ENCODE measurements at regions not wholly inside any gene's neighbourhood (a gene's known extent, or its start where the extent isn't known, plus 50 kb on each side); places are given as distances from the start of the nearest gene placed in this dataset.
"Not testable (repeated sequence)": the region's sequence is repeated elsewhere in the genome, so short reads cannot be mapped to it uniquely, and the experiment has no call there.

DNA sequence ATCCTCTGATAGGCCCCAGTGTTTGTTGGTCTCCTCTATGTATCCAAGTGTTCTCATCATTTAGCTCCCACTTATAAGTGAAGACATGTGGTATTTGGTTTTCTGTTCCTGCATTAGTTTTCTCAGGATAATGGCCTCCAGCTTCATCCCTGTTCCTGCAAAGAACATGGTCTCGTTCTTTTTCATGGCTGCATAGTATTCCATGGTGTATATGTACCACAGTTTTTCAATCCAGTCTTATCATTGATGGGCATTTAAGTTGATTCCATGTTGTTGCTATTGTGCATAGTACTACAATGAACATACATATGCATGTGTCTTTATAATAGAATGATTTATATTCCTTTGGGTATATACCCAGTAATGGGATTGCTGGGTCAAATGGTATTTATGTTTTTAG, 406.9 kb downstream of the UTRN start:
- ATAC-seq, H3K27ac Mint-ChIP-seq, CTCF ChIA-PET, H3K27me3 Mint-ChIP-seq, H3K4me1 Mint-ChIP-seq, DNase-seq, H3K4me3 Mint-ChIP-seq: not testable (repeated sequence)
- Mint-ChIP-seq H3K9me3 (ENCODE audit: low read depth) (peaks cover 12% of the 10 kb centered on the region), H3K36me3 (peaks cover 41% of the 10 kb centered on the region)

DNA sequence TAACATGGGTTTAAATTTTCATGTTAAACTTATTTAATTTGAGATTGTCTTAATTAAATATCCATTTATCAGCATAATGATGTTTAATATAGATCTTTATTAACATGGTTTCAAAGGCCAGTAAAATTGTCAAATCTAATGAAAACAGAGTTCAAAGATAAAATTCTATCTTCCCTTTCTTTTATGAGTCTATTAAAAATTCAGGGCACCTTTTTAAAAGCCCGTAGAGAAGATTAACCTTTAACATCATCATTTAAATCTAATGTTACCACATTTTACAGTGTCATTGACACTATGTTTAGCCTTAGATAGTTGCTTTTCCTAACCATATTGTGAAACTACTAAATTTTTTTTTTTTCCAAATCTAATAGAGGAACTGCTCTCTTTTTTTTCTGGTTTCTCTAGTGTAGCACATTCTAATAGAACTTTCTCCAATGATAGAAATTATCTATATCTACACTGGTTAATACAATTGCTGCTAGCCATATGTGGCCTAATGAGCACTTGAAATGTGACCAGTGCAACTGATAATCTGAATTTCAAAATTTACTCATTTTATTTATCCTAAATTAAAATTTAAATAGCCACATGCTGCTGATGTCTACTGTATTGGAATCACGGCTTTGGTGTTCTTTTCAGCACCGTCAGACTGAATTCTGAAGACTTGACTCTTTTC, 410.9 kb downstream of the UTRN start:
- ATAC-seq (no peak), DNase-seq (no peak)
- H3K4me3 Mint-ChIP-seq = no peak overlapping the region
- peaks cover 2% of the 10 kb centered on the region for H3K4me1 Mint-ChIP-seq
- CTCF ChIA-PET = no interaction called here
- H3K27ac Mint-ChIP-seq = no peak overlapping the region
- peaks cover 8% of the 10 kb centered on the region for H3K9me3 Mint-ChIP-seq (ENCODE audit: low read depth)
- no peaks in the 10 kb centered on the region for H3K27me3 Mint-ChIP-seq
- peaks cover 24% of the 10 kb centered on the region for H3K36me3 Mint-ChIP-seq

DNA sequence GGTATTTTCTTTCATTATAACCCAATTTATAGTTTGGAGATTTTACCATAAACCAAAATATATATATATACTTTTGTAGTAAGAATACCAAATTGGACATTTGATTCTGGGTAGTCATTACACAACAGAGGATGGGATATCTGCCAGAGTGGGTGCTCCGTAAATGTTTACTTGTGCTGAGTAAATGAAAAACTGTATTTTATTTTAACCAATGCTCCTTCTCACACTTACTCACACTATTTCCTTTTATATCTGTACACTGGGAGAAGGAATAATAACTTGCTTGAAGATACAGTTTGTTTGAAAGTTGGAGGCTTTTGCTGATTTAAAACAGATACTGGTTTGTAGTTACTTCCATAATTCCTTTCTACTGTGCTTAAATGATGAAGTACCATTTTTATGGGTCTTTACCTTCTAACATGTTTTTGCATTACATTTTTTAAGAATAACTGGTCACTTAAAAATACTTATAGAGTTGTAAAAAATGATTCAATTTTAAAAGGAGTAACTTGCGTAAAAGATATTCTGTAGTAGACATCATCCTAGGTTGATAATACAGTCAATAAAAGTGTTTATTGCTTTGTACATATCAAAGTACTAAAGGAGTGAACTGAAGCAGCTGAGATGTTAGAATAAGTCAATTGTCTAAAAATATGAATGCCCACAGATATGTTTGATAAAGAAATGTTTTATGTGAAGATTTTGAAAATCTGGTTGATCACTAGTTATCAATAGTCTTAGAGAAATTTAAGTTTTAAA, 411.7 kb downstream of the UTRN start:
- CTCF ChIA-PET = no interaction called here
- no peaks in the 10 kb centered on the region for H3K27me3 Mint-ChIP-seq
- peaks cover 3% of the 10 kb centered on the region for H3K9me3 Mint-ChIP-seq (ENCODE audit: low read depth)
- H3K4me3 Mint-ChIP-seq = no peak overlapping the region
- ATAC-seq (no peak), DNase-seq (no peak)
- H3K27ac Mint-ChIP-seq = no peak overlapping the region
- no peaks in the 10 kb centered on the region for H3K4me1 Mint-ChIP-seq
- H3K36me3 Mint-ChIP-seq = peaks cover 24% of the 10 kb centered on the region

DNA sequence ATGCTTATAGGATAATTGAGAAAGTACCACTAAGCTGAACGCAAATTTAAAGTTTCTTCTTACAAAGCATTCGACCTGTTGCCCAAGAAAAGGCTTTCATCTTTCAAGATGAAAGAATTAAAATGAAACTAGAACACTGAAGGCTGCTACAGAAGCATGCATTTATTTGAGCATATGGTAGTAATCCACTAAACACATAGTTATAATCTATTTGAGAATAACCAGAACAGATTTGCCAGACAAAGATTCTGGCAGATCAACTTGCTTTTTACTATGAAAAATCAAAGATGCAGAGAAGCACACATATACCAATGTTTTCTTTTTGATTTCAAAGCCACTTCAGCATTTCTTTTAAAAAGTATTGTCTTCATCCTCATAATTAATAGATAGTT, 412.2 kb downstream of the UTRN start:
- H3K27me3 Mint-ChIP-seq = no peaks in the 10 kb centered on the region
- H3K9me3 Mint-ChIP-seq (ENCODE audit: low read depth) = no peaks in the 10 kb centered on the region
- H3K36me3 Mint-ChIP-seq = peaks cover 20% of the 10 kb centered on the region
- H3K4me3 Mint-ChIP-seq = no peak overlapping the region
- CTCF ChIA-PET = no interaction called here
- no peak overlapping the region for H3K27ac Mint-ChIP-seq
- DNase-seq = no peak
- no peak for ATAC-seq
- H3K4me1 Mint-ChIP-seq = no peaks in the 10 kb centered on the region

DNA sequence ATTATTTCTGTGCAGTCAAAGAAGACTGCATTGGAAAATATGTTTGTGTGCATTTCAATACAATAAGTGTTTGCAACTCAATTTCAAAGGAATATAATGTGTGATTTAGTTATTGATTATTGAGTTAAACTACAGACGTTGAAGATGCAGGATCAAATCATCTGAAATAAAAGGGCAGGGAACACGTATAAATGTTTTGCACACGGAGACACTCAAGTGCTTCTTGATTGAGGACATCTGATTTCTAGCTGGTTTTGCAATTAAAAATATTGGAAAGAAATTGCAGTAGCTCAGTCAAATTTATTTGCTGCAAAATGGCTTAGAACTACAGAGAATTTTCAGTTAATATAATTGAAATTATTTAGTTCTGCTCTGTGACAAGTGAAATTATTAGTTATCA, 412.7 kb downstream of the UTRN start:
- DNase-seq (no peak), ATAC-seq (no peak)
- CTCF ChIA-PET = no interaction called here
- H3K27me3 Mint-ChIP-seq = no peaks in the 10 kb centered on the region
- H3K4me3 Mint-ChIP-seq = no peak overlapping the region
- H3K4me1 Mint-ChIP-seq = no peaks in the 10 kb centered on the region
- H3K36me3 Mint-ChIP-seq = peaks cover 15% of the 10 kb centered on the region
- no peaks in the 10 kb centered on the region for H3K9me3 Mint-ChIP-seq (ENCODE audit: low read depth)
- no peak overlapping the region for H3K27ac Mint-ChIP-seq

DNA sequence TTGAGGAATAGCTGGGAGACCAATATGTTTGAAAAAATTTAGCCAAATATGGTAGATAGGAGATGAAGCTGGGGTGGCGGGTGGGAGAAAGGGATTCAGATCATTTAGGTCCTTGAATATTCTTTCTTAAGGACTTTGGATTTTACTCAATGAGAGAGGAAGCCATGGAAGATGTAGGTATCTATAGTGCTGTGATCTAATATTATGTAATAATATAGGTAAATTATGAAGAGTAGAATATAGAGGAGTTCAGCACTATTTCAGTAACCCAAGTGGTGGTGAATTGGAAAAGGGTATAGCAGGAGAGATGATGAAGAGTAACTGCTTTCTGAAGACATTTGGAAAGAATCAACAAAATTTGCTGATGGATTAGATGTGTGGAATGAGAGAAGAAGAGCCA, 417.6 kb downstream of the UTRN start:
- Mint-ChIP-seq H3K27me3 (no peaks in the 10 kb centered on the region), H3K27ac (no peak overlapping the region), H3K9me3 (ENCODE audit: low read depth) (no peaks in the 10 kb centered on the region), H3K4me1 (no peaks in the 10 kb centered on the region), H3K36me3 (peaks cover 23% of the 10 kb centered on the region), H3K4me3 (no peak overlapping the region)
- CTCF ChIA-PET = no interaction called here
- DNase-seq (no peak), ATAC-seq (no peak)

DNA sequence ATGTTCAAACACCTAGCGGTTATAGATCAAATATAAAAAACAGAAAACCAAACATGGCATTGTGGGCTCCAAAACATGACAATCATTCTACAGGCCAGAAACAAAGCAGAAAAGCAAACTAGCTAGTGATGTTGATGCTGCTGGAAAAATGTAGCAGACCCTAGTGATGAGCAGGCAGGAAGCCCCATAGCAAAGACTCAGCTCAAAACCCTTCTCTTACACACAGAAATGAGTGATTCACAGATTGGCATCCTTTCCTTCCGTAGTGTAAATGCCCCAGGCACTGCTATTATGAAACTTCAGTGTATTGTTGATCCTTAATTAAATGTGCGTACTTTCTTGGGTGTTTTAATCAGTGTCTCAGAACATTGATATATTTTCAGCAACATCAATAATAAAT, 425.1 kb downstream of the UTRN start:
- H3K9me3 Mint-ChIP-seq (ENCODE audit: low read depth) = no peaks in the 10 kb centered on the region
- H3K36me3 Mint-ChIP-seq = peaks cover 6% of the 10 kb centered on the region
- no peak overlapping the region for H3K4me3 Mint-ChIP-seq
- no peaks in the 10 kb centered on the region for H3K4me1 Mint-ChIP-seq
- H3K27me3 Mint-ChIP-seq = no peaks in the 10 kb centered on the region
- no peak overlapping the region for H3K27ac Mint-ChIP-seq
- ATAC-seq = no peak
- CTCF ChIA-PET = no interaction called here
- DNase-seq = no peak

DNA sequence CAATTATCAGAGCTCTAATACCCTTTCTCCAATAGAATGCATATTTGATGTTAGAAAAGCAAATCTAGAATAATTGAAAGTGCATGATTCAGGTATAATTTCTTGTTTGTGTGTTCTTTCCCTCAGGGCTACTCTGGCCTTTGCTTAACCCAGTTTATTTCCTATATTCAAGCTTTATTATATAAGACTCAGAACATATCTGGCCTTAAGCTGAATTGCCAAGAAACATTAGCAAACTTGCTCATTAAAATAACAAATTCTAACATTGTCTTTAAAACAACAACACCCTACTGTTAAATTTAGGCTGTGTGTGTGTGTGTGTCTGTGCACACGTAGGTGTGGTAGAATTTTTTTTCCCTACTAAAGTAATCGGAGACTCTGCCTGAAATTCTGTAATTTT, 426.5 kb downstream of the UTRN start:
- H3K27ac Mint-ChIP-seq = no peak overlapping the region
- CTCF ChIA-PET = interaction anchor here (1.3 kb wide), 1 partner anchor 127 kb away, joined by 3 read pairs; no protein-coding TSS in a partner anchor

DNA sequence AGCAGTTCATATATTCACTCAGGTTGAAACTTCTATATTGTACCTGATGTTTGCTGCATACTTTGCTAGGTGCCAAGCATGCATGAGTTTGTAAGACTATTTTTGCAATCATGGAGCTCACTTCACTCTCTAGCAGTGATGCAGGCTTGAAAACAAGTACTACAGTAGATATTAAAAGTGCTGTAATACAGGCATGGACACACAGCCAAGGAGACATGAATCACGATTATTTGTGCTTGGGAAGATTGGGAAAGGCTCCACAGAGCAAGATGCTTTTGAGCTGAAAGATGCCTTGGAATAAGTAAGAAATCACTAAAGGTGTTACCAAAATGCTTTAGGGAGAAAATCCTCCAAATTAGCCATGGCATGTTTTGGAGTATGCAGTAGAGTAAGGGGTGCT, 427.4 kb downstream of the UTRN start:
- peaks cover 7% of the 10 kb centered on the region for H3K36me3 Mint-ChIP-seq
- DNase-seq (no peak), ATAC-seq (no peak)
- no peaks in the 10 kb centered on the region for H3K27me3 Mint-ChIP-seq
- peaks cover 4% of the 10 kb centered on the region for H3K4me1 Mint-ChIP-seq
- no peak overlapping the region for H3K27ac Mint-ChIP-seq
- CTCF ChIA-PET = interaction anchor here (1.4 kb wide), 1 partner anchor 49 kb away, joined by 3 read pairs; no protein-coding TSS in a partner anchor
- no peak overlapping the region for H3K4me3 Mint-ChIP-seq
- no peaks in the 10 kb centered on the region for H3K9me3 Mint-ChIP-seq (ENCODE audit: low read depth)

More for the DNA sequence above, 426.5 kb downstream of the UTRN start:
- Mint-ChIP-seq H3K27me3 (no peaks in the 10 kb centered on the region), H3K4me1 (peaks cover 4% of the 10 kb centered on the region), H3K9me3 (ENCODE audit: low read depth) (no peaks in the 10 kb centered on the region), H3K4me3 (no peak overlapping the region), H3K36me3 (peaks cover 8% of the 10 kb centered on the region)
- DNase-seq (no peak), ATAC-seq (no peak)

DNA sequence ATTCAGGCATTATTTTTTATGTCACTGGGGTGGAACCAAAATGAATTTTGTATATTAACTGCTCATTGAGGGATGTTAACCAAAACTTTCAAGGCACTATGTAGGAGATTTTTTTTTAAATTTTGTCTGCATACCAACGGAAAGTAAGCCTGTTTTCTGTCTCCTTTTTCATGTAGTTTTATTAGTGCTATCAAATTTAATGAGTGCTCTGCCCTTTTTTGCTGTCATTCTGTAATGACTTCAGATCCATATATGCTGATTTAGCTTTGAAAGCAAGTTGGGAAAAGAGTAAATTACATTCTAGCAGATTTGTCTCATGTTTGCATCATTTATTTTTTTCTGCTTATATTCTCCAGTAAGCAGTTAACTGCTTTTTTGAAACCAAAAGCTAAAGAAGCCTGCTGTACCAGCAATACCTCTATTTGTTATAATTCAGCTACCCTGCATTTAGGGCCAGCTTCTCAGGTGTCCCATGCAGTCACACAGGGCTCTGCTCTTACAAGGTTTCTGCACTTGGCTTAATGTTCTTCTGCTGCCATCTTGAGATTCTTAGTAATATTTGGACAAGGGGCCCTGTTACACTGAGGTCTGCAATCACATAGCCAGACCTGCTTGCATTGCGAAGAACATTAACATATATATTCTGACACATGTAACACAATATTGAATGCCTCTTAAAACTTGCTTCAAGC, 429.0 kb downstream of the UTRN start:
- Mint-ChIP-seq H3K27me3 (no peaks in the 10 kb centered on the region), H3K4me3 (no peak overlapping the region), H3K27ac (no peak overlapping the region), H3K9me3 (ENCODE audit: low read depth) (no peaks in the 10 kb centered on the region), H3K36me3 (peaks cover 11% of the 10 kb centered on the region), H3K4me1 (peaks cover 6% of the 10 kb centered on the region)
- CTCF ChIA-PET = interaction anchor here (0.7 kb wide), 1 partner anchor 481 kb away, joined by 3 read pairs; no protein-coding TSS in a partner anchor
- ATAC-seq (no peak), DNase-seq (no peak)

DNA sequence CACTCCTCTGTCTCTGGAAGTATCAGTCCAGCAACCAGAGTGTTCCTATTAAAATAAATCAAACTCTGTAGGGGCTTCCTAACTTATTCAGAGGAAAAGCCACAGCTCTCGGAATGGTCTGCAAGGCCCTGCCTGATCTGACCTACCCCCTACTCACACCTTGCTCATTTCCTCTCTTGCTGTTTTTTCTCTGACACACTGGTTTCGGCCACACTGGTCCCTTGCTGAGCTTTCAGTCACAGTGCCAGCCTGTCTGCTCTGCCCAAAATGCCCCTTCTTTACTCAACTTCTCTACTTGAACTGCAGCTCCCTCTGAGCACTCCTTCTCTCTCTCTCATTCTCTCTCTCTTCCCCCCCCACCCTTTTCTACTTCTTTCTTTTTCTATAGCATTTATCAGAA, 430.2 kb downstream of the UTRN start:
- DNase-seq (no peak), ATAC-seq (no peak)
- Mint-ChIP-seq H3K4me3 (no peak overlapping the region), H3K36me3 (peaks cover 13% of the 10 kb centered on the region), H3K4me1 (peaks cover 7% of the 10 kb centered on the region), H3K27me3 (no peaks in the 10 kb centered on the region), H3K9me3 (ENCODE audit: low read depth) (no peaks in the 10 kb centered on the region), H3K27ac (no peak overlapping the region)
- CTCF ChIA-PET = interaction anchor here (0.8 to 1.2 kb wide), 2 partner anchors 22 to 27 kb away, joined by 3 read pairs; no protein-coding TSS in a partner anchor

DNA sequence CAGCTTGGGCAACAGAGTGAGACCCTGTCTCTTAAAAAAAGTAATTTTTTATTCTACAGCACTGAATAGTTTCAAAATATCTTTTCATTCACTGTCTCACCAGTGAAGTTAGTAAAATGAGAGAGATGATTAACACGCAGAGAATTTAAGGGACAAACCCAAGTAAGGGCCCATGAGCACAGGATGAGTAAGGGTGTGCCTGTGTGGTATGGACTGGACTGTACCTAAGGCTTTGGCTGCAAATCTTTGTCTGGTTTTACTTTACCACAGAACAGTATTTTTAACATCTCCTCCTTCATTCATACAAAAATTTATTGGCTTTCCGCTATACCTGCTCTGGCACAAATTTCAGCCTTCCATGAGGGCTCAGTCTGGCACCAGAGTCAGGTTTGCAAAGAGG, 433.3 kb downstream of the UTRN start:
- ATAC-seq (no peak), DNase-seq (no peak)
- peaks cover 30% of the 10 kb centered on the region for H3K36me3 Mint-ChIP-seq
- no peaks in the 10 kb centered on the region for H3K27me3 Mint-ChIP-seq
- H3K9me3 Mint-ChIP-seq (ENCODE audit: low read depth) = peaks cover 2% of the 10 kb centered on the region
- H3K4me1 Mint-ChIP-seq = peaks cover 16% of the 10 kb centered on the region
- no peak overlapping the region for H3K4me3 Mint-ChIP-seq
- CTCF ChIA-PET = no interaction called here
- H3K27ac Mint-ChIP-seq = no peak overlapping the region

DNA sequence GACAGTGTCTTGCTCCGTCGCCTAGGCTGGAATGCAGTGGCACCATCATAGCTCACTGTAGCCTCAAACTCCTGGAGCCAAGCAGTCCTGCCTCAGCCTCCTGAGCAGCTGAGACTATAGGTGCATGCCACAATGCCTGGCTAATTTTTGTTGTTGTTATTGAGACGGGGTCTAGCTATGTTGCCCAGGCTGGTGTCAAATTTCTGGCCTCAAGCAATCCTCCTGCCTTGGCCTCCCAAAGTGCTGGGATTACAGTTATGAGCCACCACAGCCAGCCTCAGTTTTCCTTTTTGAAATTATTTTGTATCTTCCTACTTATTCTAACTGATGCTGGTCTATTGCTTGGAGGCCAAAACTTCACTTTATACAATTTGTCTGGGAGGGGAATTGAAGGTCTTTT, 436.1 kb downstream of the UTRN start:
- no peak for ATAC-seq
- no peak for DNase-seq
- no peak overlapping the region for H3K27ac Mint-ChIP-seq
- CTCF ChIA-PET = interaction anchor here (1.4 kb wide), 1 partner anchor 18 kb away, joined by 3 read pairs; no protein-coding TSS in a partner anchor
- no peak overlapping the region for H3K4me3 Mint-ChIP-seq
- H3K4me1 Mint-ChIP-seq = peaks cover 24% of the 10 kb centered on the region
- H3K36me3 Mint-ChIP-seq = peaks cover 40% of the 10 kb centered on the region
- H3K9me3 Mint-ChIP-seq (ENCODE audit: low read depth) = peaks cover 2% of the 10 kb centered on the region
- no peaks in the 10 kb centered on the region for H3K27me3 Mint-ChIP-seq
